Thoracic aorta (tissue), 2 donors: ENCODE measurements at regions not wholly inside any gene's neighbourhood (a gene's known extent, or its start where the extent isn't known, plus 50 kb on each side); places are given as distances from the start of the nearest gene placed in this dataset.

Source experiments
- ATAC-seq: fragments of 150-250 bp; one replicate; pipeline ENCODE4 v1.8.0; 2017; ENCODE audit warnings: low read depth; ENCODE audit not compliant: insufficient number of reproducible peaks, low FRiP score
- DNase-seq: peaks from one replicate; pipeline ENCODE4 v3.0.0-alpha.2; 2020; ENCODE audit warnings: low spot score
- H3K27ac ChIP-seq, 2 donors: fragments of 200-600 bp; sonication (generic); 1 replicate in 1 of 2; 2 replicates in 1 of 2; pipeline ENCODE4 v1.5.1; 2016; ENCODE audit warnings: mild to moderate bottlenecking in 2 of 2, moderate library complexity in 2 of 2
- H3K27me3 ChIP-seq: fragments of 200-600 bp; sonication (generic); replicated peaks from 2 replicates; pipeline ENCODE4 v1.6.0; 2016; ENCODE audit warnings: mild to moderate bottlenecking; ENCODE audit not compliant: insufficient read depth
- H3K36me3 ChIP-seq: fragments of 200-600 bp; sonication (generic); one replicate; pipeline ENCODE4 v1.5.1; 2016
- H3K4me1 ChIP-seq, 2 donors: fragments of 200-600 bp; sonication (generic); 1 replicate in 1 of 2; 2 replicates in 1 of 2; pipeline versions ENCODE4 v1.5.1 to v1.6.0; 2016; ENCODE audit warnings: low read depth in 2 of 2, mild to moderate bottlenecking in 1 of 2; ENCODE audit not compliant: control insufficient read depth in 1 of 2
- H3K4me3 ChIP-seq: fragments of 200-600 bp; sonication (generic); 2 replicates; pipeline ENCODE4 v1.5.1; 2016; ENCODE audit warnings: mild to moderate bottlenecking
- H3K9me3 ChIP-seq: fragments of 200-600 bp; sonication (generic); 2 replicates; pipeline ENCODE4 v1.5.1; 2016
- TF ChIP-seq, protein P1 (sequence below): fragments of 200-600 bp; sonication (generic); IDR thresholded peaks from one replicate; pipeline ENCODE4 v1.5.1; 2019; ENCODE audit warnings: antibody characterized with exemption

DNA sequence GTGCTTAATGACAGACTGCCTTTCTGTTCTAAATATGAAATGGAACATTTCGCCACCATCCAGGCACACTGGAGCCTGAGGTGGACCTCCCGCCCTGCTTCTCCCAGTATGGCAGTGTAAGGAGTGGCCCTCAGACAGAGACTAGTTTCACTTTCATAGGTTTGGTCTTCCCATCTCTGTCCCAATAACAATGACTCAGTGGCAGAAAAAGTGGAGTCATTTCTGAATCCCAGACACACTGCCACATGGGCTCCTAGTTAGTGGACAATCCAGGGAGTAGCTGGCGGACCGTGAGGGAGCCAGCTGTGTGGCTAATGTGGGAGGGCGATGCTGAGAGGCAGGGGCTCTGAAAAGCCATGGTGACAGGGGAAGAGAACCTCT, 95.6 kb upstream of the TSPAN2 start:
- DNase-seq (peak; percentile 43), ATAC-seq (peak; percentile 77)
- H3K27ac ChIP-seq: peak overlapping the region; percentile 89 to 92
- peaks cover 10 to 44% of the 10 kb centered on the region in 2 donors for H3K4me1 ChIP-seq
- H3K27me3 ChIP-seq: no peaks in the 10 kb centered on the region
- H3K36me3 ChIP-seq: no peaks in the 10 kb centered on the region
- H3K4me3 ChIP-seq: peak overlapping the region; percentile 50
- H3K9me3 ChIP-seq: no peaks in the 10 kb centered on the region
- TF ChIP-seq, protein P1, sequence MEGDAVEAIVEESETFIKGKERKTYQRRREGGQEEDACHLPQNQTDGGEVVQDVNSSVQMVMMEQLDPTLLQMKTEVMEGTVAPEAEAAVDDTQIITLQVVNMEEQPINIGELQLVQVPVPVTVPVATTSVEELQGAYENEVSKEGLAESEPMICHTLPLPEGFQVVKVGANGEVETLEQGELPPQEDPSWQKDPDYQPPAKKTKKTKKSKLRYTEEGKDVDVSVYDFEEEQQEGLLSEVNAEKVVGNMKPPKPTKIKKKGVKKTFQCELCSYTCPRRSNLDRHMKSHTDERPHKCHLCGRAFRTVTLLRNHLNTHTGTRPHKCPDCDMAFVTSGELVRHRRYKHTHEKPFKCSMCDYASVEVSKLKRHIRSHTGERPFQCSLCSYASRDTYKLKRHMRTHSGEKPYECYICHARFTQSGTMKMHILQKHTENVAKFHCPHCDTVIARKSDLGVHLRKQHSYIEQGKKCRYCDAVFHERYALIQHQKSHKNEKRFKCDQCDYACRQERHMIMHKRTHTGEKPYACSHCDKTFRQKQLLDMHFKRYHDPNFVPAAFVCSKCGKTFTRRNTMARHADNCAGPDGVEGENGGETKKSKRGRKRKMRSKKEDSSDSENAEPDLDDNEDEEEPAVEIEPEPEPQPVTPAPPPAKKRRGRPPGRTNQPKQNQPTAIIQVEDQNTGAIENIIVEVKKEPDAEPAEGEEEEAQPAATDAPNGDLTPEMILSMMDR: no peak

DNA sequence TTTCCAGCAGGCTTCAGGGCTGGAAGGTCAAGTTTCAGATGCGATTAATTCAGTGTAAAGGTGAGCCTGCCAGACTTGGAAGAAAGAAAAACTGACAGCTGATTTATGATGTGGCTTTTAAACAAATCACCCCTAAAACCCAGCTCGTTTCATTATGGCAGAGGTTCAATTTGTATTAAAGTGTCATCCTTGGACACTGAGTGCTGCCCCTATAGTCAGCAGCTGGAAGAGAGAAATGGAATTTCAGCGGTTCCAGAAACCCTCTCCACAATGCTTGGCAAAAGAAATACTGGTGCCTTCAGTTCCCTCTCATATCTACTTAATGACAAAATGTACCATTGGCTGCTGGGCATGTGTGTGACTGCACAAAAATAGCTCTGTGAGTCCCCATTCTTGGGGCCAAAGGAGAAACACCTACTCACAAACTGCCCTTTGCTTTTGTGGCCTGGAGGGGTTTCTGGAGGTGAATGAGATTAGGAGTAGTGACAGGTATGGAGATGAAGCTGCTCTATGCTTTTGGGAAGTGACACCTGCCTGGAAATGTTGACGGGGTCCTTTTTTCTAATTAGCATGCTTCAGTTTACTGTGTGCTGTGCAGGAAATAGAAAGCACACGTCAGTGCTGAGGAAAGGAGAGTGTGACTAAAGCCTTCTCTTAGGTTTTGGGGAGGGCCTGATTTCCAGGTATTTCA, 95.1 kb upstream of the TSPAN2 start:
- peak overlapping the region; percentile 50 for H3K4me3 ChIP-seq
- ATAC-seq (peak; percentile 71), DNase-seq (no peak)

DNA sequence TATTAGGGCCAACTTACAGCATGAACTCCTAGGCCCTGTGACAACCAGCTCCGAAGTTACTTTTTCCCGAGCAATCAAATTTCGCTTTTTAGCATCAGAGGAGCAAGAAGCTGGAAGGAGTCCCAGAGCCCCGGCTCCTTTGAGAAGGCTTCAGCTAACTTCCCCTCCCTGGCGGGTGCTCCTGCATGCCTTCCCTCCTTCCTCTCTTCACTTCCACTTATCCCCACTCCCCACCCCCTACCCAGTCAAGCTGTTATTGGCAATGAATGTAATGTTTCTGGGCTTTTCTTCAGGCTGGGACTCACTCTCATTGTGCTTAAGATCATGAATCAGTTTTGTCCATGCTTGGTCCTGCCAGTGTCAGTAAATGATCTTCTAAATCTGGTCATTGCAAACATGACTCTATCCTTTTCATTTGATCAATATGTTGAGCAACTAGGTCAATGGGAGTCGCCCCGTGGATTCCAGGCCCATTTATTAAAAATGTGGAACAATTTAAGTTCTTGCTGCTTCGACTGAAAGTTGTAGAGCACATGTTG, 94.5 kb upstream of the TSPAN2 start:
- TF ChIP-seq, protein P1: no peak
- H3K4me1 ChIP-seq: peaks cover 7 to 34% of the 10 kb centered on the region in 2 donors
- H3K36me3 ChIP-seq: no peaks in the 10 kb centered on the region
- ATAC-seq: no peak
- DNase-seq: no peak
- H3K4me3 ChIP-seq: no peak overlapping the region
- no peaks in the 10 kb centered on the region for H3K9me3 ChIP-seq
- no peaks in the 10 kb centered on the region for H3K27me3 ChIP-seq
- peak overlapping the region; percentile 89 to 92 for H3K27ac ChIP-seq

More for the DNA sequence above, 95.1 kb upstream of the TSPAN2 start:
- Histone ChIP-seq H3K36me3 (no peaks in the 10 kb centered on the region), H3K9me3 (no peaks in the 10 kb centered on the region), H3K4me1 (peaks cover 7 to 40% of the 10 kb centered on the region in 2 donors), H3K27me3 (no peaks in the 10 kb centered on the region), H3K27ac (peak overlapping the region; percentile 89 to 92)
- TF ChIP-seq, protein P1: peak; percentile 17

DNA sequence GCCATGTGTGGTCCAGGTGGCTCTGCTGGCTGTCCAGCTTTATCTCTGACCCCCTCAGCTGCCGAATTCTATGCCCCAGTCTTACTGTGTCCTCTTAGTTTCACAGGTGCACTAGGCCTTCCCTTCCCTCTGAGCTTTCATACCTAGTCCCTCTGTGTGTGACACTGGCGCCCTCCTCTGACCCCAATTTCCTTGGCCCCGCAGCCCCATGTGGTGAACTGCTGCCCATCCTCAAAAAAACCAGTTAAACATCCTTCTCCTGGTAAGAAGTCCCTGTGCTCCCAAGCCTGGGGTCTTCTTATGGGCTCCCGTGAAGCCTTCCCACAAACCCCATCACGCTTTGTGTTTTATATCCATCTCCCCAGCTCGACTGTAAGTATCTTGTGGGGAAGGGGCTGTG, 93.9 kb upstream of the TSPAN2 start:
- no peaks in the 10 kb centered on the region for H3K36me3 ChIP-seq
- ATAC-seq: no peak
- no peak overlapping the region for H3K4me3 ChIP-seq
- H3K27ac ChIP-seq: peak overlapping the region; percentile 89 to 92
- H3K9me3 ChIP-seq: no peaks in the 10 kb centered on the region
- H3K27me3 ChIP-seq: no peaks in the 10 kb centered on the region
- DNase-seq: no peak
- peaks cover 7 to 29% of the 10 kb centered on the region in 2 donors for H3K4me1 ChIP-seq
- TF ChIP-seq, protein P1: no peak

DNA sequence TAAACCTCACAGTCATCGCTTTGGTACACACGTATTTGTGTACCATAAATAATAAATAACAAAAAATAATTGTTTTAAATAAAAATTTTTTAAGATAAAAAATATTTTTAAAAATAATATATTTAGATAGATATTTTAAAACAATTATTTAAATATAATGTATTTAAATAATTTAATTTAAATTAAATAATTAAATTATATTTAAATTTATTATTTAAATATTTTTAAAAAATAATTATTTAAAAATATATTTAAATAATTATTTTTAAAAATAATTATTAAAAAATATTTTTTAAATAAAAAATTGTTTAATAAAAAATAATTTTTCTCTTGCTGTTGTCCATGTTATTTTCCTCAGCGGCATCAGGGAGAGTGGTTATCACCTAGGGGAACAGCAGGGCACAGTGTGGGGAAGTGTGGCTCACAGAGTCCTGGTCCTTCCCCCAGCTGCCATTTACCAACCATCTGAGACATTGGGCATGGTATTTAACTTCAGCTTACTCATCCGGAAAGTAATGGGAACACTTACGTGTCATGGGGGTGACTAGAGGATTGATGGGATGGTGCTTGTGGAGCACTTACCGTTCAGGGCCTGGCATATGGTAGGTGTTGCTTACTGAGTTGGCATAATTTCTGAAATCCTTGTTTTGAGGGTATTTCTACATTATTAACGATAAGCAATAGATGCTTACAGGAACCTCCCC, 92.9 kb upstream of the TSPAN2 start:
- H3K27ac ChIP-seq: no peak overlapping the region
- H3K4me1 ChIP-seq: peaks cover 7 to 29% of the 10 kb centered on the region in 2 donors
- ATAC-seq (no peak), DNase-seq (no peak)
- TF ChIP-seq, protein P1: no peak
- H3K27me3 ChIP-seq: no peaks in the 10 kb centered on the region
- no peak overlapping the region for H3K4me3 ChIP-seq
- H3K9me3 ChIP-seq: no peaks in the 10 kb centered on the region
- H3K36me3 ChIP-seq: no peaks in the 10 kb centered on the region
